Activated T-helper 9 cell treated with anti-CD3 and anti-CD28 coated beads, Interleukin-2, amount 50 U/mL, for 16 hours (primary cell): ENCODE measurements at regions not wholly inside any gene's neighbourhood (a gene's known extent, or its start where the extent isn't known, plus 50 kb on each side); places are given as distances from the start of the nearest gene placed in this dataset.
"Not testable (repeated sequence)": the region's sequence is repeated elsewhere in the genome, so short reads cannot be mapped to it uniquely, and the experiment has no call there.

Experiments
- DNase-seq: peaks from one replicate; pipeline ENCODE4 v3.0.0-alpha.2; 2020; ENCODE audit warnings: low read depth

DNA sequence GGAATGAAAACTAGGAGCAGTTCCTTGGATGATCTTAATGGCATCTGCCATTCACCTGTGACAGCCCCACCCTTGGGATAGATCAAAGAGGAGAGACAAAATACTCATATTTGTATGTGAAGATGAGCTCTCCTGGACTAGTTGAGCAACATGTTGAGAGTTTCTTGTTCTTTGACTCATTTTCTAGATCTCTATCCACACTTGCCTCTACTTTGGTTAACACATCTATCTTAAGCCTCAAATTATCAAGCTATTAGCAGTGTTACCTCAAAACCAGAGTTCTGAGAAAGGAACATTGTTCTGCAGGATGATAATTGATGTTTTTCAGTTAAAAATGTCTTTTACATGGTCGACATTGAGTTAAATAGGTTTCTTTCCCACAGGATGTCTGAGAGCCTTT, 94.2 kb upstream of the TEX13D start:
- no peak for DNase-seq

DNA sequence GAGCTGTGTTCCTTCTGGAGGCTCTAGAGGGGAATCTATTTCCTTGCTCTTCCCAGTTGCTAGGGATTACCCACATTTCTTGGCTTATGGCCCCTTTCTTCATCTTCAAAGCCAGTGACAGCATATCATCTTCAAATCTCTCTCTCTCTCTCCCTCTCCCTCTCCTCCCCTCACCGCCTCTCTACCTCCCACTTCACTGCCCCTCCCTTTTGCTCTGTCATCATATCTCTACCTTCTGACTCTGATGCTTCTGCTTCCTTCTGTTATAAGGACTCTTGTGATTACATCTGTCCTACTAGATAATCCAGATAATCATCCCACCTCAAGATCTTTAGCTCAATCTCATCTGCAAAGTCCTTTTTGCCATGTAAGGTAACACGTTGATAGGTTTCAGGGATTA, 93.1 kb upstream of the TEX13D start:
- DNase-seq = no peak

DNA sequence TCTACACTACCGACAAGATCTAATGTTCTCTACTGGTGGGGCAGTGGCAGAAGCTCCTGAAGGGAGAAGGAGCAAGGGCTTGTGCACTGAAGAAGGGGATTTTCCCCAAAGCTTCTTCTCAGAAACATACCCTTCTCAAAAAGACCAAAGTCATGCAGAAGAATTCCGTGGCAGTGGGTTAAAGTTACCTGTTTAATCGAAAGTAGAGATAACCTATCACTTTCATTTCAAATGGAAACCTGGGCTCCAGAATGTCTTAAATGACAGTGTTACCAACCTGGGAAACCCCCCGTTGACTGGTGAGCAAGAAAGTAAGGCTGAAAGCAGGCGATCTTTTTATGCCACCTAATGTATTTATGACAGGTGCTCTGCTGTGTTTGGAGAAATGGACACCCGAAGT, 92.5 kb upstream of the TEX13D start:
- DNase-seq = peak; percentile 27

DNA sequence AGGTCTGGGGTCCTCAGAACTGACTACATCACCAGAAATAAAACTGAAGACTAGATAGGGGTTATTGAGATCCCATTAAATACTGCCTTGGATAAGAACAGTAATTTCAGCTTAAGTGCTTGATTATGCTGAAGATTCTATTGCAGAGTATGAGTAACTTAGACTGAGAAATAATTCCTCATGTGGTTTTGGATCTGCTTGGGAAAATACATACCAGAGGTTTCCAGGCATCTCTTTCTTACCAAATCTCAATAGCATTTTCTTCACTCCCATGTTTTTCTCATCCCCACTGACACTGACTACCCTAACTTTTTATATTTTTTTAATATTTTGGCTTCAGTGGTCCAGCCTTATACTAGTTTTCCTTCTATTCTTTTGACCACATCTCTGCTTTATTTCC, 92.0 kb upstream of the TEX13D start:
- no peak for DNase-seq

DNA sequence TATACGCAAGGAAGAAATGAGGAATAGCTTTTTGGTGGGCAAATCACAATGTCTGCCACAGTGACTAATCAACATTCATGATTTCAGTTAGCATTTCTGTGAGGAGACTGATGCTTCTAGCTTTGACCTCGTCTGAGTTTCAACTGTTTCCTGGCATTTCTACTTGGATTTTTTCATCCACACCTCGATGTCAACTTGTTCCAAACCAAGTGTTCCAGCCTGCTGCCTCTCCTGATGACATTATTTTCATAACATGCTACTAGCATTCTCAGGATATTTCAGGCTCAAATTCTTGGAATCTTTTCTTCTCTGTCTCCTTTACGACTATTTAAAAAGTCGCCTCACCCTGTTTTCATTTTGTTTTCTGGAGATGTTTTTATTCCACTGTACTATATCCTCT, 90.3 kb upstream of the TEX13D start:
- no peak for DNase-seq

DNA sequence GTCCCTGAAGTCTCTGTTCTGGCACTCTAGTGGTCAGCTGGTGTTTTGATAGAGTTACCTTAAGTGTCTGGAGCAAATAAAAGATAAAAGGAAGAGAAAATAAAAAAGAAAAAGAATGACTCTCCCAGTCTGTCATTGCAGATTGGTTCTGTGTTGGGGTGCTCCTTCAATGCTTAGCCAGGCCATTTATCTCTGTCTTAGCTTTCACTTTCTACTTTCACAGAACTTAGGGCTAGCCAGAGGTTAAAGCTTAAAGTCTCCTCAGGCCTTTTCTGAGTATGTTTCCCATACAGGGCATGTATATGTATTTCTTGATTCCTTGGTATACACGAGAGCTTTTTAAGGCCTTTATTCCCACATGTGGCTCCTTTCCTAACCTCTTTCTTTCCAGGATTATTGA, 83.1 kb upstream of the TEX13D start:
- no peak for DNase-seq

DNA sequence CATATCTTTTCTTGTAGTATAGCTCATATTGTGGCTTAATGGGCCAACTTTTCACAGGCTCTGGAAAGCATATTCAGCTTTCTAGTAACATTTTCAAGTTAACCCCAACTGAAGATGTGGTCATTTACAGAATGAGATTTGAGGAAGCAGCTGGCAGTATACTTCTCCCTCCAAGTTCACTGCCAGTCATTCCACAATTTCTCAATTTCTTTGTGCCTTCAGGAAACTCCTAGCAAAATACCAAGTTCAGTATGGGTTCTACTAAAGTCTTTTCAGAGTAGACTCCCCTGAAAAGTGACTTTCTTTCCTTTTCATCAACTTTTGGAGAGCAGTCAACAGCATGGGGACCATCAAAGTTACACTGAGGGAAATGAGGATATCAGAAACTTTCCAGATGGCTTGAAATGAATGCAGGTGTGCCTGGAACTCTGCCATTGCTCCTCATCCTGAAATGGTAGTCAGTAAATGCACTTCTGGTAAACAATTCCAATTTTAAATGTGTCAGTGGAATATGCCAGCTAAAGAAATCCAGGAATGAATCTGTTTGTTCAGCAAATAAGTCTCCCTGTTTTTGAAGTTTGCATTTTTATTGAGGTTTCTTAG, 81.5 kb upstream of the TEX13D start:
- DNase-seq = no peak

DNA sequence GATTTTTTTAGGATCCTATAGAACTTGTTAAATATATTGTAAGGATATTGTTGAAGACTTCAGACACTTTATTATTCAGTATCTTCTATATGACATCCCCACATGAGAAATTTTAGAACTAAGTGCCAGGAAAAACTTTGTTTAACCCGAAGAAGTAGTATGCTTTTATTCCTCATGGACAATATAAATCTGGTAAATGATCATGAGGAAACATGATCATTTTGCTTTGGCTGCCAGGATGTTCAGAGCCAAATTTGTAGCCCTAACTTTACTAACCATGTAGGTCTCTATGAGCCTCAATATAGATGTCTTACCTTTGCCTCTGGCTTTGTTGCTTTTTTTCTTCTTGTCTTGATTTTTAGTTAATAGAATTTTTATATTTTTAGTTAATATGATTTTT, 77.8 kb upstream of the TEX13D start:
- no peak for DNase-seq

DNA sequence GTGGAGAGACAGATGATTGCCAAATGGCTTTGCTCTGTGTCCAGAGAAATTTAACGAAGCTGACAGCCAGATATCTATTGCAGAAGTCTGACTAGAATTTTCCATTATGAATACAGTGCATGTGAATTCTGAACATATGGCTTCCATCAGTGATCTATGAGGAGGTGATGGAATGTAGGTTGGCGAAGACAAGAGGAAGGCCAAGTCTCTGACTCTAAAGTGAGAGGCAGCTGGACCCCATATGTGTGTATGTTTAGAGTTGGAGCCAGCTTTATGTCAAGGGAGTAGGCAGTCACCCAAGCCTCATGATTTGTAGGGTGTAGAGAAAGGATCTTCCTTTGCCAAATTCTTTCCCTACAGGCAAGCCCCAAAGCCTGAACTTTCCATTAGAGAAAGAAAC, 76.2 kb upstream of the TEX13D start:
- DNase-seq = no peak

DNA sequence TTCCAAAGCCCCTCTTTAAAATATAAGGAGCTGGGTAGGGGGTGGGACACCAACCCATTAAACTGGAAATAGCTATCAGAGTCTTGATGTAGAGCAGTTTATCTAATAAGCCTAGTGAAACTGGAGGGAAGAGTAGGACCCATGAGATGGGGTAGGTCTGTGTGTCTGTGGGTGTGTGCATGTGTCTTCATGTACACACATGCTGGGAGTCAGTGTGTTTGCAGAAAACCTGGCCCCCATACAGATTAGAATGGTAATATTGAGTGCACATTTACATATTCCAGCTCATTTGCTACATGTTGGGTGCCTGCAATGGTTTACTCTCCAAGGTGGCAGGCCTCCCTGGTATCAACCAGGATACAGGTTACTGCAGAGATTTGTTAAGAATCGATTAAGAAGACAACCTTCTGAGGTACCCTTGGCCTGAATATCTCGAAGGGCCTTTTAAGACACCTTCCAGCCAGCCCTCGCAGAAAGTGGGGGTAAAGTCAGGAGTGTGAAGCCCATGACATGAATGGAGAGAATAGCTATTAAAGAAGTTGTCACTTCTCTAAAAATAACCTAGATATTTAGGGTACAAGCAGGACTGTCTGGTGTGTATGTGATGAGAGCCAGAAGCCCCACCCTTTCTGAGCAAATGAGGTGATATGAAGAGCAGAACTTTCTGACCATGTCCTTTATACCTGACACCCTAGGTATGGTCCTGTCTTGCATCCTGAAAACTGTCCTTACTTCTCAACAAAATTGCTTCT, 75.7 kb upstream of the TEX13D start:
- no peak for DNase-seq

DNA sequence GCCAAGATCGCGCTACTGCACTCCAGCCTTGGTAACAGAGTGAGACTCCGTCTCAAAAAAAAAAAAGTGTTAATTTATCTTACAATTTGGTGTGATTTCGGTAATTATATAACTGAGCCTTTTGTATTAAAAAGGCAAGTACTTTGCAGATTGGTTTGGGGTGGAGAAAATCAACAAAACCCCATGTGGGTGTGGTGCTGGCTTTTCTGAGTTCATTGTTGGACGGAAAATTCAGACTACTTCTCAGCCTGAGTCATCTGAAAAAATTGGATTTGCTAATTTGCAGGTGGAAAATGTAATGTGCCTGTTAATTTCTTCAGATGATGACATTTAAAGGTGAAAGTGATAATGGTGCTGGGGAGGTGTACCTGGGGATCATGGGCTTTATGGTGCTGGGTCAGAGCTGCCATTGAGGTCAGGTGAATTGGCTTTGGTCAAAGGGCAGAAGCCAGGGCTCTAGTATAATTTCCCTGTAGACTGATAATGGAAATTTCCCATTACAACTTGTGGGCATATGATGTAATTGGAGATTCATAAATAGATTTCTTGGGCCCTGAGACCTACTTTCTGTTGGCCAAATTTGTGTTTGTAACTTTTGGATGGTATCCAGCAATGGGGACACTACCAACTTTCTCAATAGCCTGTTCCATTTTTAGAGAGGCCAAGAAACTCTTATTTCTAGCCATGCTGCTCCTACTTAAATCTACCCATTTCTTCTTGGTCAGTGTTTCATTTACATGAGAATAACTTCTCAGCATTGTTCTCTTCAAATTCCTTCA, 74.3 kb upstream of the TEX13D start:
- DNase-seq = no peak

DNA sequence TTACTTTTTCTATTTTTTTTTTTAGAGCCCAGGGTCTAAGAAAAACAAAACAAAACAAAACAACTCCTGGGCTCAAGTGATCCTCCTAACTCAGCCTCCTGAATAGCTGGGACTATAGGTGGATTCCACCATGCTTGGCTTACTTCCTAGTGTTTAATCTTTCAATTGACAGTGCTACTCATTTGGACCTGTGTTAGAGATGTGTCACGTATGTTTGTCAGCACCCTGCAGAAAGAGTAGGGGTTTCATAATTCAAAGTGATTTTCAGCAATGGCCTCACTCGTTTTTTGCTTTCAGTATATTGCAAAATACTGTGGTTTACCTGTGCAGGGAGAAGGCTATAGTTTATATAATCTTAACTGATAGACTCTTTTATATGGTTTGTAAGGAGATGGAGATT, 71.6 kb upstream of the TEX13D start:
- no peak for DNase-seq

DNA sequence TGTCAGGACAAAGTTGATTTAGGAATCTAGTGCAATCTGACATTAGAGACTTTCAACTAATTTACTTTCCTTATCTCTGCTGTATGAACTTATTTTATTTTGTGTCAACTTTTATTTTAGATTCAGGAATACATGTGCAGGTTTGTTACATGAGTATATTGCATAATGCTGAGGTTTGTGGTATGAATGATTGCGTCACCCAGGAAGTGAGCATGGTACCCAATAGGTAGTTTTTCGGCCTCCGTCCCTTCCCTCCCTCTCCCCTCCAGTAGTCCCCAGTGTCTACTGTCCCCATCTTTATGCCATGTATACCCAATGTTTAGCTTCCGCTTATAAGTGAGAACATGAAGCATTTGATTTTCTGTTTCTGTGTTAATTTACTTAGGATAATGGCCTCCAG, 68.7 kb upstream of the TEX13D start:
- DNase-seq = no peak

DNA sequence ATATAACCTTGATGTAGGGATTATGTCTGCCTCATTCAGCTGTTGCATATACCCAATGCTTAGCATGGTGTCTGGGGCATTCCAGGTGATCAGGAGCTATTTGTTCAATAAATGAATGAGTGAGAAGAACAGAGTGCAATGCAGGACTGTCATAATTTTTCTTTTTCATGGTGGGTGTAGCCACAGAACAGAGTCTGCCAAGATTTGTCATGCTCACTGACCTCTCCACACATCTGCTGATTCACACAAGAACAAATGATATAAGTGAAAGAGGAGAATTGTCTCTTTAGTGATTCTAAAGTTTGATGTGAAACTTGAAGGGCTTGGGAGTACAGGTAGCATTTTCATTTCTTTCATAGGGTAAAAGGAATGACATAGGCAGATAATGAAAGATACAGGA, 64.4 kb upstream of the TEX13D start:
- DNase-seq = no peak

DNA sequence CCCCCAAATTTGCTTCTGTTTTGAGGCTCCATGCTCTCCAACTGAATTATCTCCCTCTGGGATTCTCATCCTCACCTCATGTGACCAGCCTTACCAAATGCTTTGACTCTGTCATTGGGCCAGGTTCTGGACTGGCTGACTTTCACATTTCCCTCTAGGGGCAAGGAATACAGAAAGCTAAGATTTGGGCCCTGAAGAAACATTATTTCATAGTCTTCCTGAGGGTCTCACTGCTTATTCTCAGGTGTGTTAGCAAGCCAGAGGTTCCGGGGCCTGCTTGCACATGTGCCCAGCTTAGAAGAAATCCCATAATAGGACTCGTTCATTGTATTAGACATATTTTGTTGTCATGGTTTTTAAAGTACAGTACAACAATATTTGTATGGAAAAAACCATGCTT, 62.6 kb upstream of the TEX13D start:
- no peak for DNase-seq

DNA sequence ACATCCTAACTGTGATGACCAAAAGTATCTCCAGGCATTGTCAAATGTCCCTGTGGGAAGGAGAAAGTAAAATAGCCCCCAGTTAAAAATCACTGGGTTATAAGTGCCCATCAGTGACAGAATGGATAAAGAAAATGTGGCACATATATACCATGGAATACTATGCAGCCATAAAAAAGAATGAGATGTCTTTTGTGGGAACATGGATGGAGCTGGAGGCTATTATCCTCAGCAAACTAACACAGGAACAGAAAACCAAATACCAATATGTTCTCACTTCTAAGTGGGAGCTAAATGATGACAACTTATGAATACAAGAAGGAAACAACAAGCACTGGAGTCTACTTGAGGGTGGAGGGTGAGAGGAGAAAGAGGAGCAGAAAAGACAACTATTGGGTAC, 60.9 kb upstream of the TEX13D start:
- DNase-seq = not testable (repeated sequence)

DNA sequence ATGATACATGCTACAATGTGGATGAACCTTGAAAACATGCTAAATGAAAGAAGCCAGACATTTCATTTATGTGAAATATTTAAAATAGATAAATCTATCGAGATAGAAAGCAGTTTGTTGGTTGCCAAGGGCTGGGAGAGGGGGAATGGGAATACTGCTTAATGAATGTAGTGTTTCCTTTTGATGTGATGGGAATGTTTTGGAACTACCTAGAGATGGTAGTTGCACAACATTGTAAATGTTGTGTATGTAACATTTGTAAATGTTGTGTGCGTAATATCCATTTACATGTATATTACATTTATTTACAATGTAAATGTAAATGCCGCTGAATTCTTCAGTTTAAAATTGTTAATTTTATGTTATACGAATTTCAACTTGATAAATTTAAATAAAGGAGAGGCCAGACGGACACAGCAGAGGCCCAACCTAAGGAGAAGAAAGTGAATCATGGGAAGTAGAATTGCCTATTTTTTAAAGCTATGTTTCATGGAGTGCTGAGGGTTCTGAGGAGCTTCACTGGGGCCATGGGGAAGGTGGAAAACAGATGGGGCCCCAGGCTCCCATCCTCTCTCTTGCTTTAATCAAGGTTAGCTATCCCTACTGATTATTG, 60.0 kb upstream of the TEX13D start:
- no peak for DNase-seq

DNA sequence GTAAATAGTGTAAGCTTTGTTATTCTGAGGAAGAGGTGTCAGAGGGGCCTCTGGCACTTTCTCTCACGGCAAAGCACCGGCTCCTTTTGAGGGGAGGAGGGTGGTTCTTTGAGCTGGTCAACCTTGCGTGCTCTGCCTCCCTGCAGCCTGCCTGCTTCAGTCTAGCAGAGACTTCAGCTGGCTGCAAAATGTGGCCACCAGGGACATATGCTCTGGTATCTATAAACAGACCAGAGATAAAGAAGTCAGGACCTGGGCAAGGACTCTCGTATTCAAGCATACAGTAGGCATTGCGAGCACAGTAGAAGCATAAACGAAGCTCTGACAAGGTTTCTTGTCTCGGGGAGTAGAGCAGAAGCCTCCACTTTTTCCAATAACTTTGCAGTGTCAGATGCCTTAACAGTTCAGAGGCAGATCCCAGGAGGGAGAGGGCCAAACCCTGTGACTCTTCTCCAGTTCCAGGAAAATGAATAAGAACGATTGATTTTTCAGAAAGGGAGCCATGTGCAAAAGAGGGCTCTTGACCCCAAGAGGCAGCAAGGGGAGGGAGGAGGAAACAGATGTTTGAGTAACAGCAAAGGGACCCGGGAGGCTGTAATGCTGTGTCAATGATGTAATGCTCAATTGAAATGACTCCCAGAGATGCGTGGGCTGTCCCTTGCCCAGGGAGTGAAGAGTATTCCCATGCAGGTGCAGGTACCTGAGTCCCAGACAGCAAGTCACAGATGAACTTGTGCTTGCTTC, 57.9 kb upstream of the TEX13D start:
- no peak for DNase-seq

DNA sequence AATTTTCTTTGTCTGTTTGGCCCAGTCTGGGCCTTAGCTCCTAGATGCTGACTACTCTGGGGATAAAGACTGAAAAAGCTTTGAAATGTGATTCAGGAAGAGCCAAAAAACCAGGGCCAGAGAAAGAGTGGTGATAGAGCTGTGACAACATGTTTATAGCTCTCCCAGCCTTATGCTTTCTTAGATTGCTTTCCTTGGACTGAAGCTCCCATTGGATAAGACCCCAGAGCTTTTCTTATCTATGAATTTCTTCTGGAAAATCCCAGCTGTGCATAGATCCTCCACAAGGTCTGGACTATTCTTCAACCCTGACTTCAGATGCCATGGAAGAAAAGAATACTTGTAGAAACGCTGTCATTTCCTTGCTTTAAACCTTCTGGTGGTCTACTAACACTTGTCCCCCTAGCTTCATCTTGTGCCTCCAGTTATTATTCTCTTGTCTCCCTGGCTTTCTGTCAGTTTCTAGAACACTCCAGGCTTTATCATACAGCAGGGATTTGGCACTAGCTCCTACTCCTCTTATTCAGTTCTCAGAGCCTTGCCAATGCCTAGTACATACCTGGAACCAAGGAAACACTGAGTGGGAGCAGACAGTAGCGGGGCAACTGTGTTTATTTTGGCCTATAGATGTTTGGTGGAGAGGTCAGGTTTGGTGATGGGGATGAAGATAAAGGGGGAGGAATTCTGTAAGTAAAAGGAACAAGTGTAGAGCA, 57.1 kb upstream of the TEX13D start:
- DNase-seq = no peak

DNA sequence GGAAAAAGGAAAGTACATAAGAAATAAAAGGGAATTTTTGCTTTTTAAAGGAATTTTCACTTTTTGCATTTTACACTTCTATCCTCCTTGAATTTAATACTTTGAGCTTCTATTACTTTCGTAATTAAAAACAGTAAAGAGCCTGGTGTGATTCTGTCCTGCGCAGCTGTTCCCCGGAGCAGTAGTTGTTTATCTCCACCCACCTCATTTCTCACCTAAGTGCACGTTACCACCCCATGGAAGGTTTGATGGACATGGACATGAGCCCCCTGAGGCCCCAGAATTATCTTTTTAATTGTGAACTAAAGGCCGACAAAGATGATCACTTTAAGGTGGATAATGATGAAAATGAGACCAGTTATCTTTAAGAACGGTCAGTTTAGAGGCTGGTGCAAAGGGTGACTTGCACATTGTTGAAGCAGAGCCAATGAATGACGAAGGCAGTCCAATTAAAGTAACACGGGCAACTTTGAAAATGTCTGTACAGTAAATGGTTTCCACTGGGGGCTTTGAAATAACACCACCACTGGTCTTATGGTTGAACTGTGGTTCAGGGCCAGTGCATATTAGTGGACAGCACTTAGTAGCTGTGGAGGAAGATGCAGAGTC, 52.1 kb upstream of the TEX13D start:
- DNase-seq = no peak

DNA sequence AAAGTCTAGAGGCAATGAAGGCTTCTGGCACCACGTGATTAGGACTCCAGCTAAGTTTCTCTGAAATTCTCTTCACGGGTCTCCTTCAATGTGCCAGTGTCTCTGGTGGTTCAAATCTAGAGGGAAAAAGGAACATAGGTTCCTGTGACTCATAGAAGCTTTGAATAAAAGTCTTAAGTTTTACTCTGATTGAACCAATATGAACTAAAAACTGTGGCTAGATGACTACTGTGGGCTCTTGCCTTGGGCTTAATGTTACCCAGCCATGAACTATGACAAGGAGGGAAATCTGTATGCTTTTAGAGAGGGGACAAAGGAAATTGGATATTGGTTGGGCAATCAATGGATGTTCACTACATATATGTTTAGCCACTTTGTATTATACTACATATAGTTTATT, 49.9 kb upstream of the TEX13D start:
- DNase-seq = no peak
